MCF 10A (cell line): ENCODE measurements at regions not wholly inside any gene's neighbourhood (a gene's known extent, or its start where the extent isn't known, plus 50 kb on each side); places are given as distances from the start of the nearest gene placed in this dataset.

ENCODE experiments used
- BruUV-seq: library from RNA; stranded (reverse); fragments of 400-500 nt; replicated peaks from 2 replicates; lab custom pipeline; 2021; lab: Mats Ljungman, UMichigan
- CTCF ChIA-PET: fragments of 300-600 bp; sonication (Branson Sonifier 250); formaldehyde crosslinking; extraction: SDS; loops from one replicate; lab custom pipeline; 2021; ENCODE audit warnings: antibody characterized with exemption, inconsistent platforms; lab: Yijun Ruan, JAX
- POLR2A ChIA-PET: fragments of 300-600, 350-650 bp; sonication (Branson Sonifier 250); formaldehyde crosslinking; extraction: SDS; loops from one replicate; lab custom pipeline; 2020; ENCODE audit warnings: antibody characterized with exemption, inconsistent platforms; lab: Yijun Ruan, JAX
- DNase-seq: peaks from one replicate; pipeline ENCODE4 v3.0.0-alpha.2; 2018; ENCODE audit not compliant: unreplicated experiment
- H3K27ac Mint-ChIP-seq: one replicate; pipeline ENCODE4 v1.8.0; 2022; ENCODE audit warnings: mild to moderate bottlenecking, low read depth, mixed read lengths; ENCODE audit not compliant: unreplicated experiment
- H3K27me3 Mint-ChIP-seq: one replicate; pipeline ENCODE4 v1.8.0; 2022; ENCODE audit warnings: mixed read lengths; ENCODE audit not compliant: insufficient read depth, unreplicated experiment
- H3K36me3 Mint-ChIP-seq: one replicate; pipeline ENCODE4 v1.8.0; 2022; ENCODE audit warnings: mild to moderate bottlenecking, moderate library complexity, mixed read lengths; ENCODE audit not compliant: insufficient read depth, unreplicated experiment
- H3K4me1 Mint-ChIP-seq: one replicate; pipeline ENCODE4 v1.8.0; 2022; ENCODE audit warnings: mixed read lengths; ENCODE audit not compliant: insufficient read depth, unreplicated experiment
- H3K4me3 Mint-ChIP-seq: one replicate; pipeline ENCODE4 v1.8.0; 2022; ENCODE audit warnings: mild to moderate bottlenecking, moderate library complexity, mixed read lengths; ENCODE audit not compliant: unreplicated experiment
- H3K9me3 Mint-ChIP-seq: one replicate; pipeline ENCODE4 v1.8.0; 2022; ENCODE audit warnings: mixed read lengths; ENCODE audit not compliant: unreplicated experiment
- intact Hi-C: fragments of 100-400 bp; cut with micrococcal nuclease; formaldehyde crosslinking; loops from 2 replicates; pipeline ENCODE4 v1.14.1; 2022
- TF ChIP-seq, protein P1 (sequence below): fragments of 200-600 bp; IDR thresholded peaks from one replicate; pipeline ENCODE4 v1.8.0; 2022; ENCODE audit warnings: antibody characterized with exemption, mild to moderate bottlenecking; ENCODE audit not compliant: unreplicated experiment

DNA sequence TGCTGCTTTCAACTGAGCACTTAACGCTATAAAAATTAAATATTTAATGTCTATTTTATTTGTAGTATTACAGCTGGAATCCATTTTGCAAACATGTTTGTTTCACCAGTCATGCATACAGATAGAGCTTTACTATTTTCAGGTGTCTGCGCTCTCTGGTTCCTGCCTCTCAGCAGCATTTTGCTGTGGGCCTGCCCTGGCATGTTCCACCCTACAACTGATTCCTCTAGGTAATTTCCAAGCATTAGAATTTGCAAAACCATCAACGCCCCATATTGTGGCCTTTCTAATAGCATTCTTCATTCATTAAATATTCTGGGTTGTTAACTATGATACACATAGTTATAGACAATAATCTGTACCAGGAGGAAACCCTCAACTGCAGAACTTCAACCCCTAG is 266.4 kb upstream of the DLGAP1 start:
- intact Hi-C loops, result no loop called here
- CTCF ChIA-PET, result no interaction called here
- no peaks in the 10 kb centered on the region for H3K4me1 Mint-ChIP-seq
- no peak overlapping the region for H3K4me3 Mint-ChIP-seq
- TF ChIP-seq, protein P1, sequence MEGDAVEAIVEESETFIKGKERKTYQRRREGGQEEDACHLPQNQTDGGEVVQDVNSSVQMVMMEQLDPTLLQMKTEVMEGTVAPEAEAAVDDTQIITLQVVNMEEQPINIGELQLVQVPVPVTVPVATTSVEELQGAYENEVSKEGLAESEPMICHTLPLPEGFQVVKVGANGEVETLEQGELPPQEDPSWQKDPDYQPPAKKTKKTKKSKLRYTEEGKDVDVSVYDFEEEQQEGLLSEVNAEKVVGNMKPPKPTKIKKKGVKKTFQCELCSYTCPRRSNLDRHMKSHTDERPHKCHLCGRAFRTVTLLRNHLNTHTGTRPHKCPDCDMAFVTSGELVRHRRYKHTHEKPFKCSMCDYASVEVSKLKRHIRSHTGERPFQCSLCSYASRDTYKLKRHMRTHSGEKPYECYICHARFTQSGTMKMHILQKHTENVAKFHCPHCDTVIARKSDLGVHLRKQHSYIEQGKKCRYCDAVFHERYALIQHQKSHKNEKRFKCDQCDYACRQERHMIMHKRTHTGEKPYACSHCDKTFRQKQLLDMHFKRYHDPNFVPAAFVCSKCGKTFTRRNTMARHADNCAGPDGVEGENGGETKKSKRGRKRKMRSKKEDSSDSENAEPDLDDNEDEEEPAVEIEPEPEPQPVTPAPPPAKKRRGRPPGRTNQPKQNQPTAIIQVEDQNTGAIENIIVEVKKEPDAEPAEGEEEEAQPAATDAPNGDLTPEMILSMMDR, result no peak
- POLR2A ChIA-PET, result interaction anchor here (1.0 kb wide), 1 partner anchor 10 kb away, joined by 3 read pairs; no protein-coding TSS in a partner anchor
- BruUV-seq, result no TSS peak
- no peaks in the 10 kb centered on the region for H3K36me3 Mint-ChIP-seq
- DNase-seq, result no peak
- H3K27ac Mint-ChIP-seq, result no peak overlapping the region
- H3K9me3 Mint-ChIP-seq, result peaks cover 7% of the 10 kb centered on the region
- no peaks in the 10 kb centered on the region for H3K27me3 Mint-ChIP-seq

DNA sequence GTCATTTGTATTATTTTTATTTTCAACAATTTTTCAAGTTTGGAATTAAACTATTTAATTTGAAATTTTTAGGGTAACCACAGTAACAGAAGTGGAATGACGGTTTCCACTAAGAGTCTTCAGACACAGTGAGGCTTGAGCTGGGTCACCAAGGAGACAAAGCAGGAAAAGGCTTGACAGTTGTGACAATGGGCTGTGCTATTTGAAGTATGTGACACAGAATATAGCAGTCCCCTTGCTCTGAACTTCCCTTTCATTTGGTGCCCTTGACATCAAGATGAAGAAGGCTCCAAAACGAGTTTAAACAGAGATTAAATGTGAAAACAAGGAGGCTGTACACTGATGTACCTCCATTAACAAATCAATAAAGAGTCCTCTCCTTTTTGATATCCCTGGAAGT is 265.4 kb upstream of the DLGAP1 start:
- ChIA-PET CTCF (no interaction called here), POLR2A (interaction anchor here (1.0 kb wide), 1 partner anchor 11 kb away, joined by 3 read pairs; no protein-coding TSS in a partner anchor)
- Mint-ChIP-seq H3K36me3 (no peaks in the 10 kb centered on the region), H3K4me3 (no peak overlapping the region), H3K27me3 (no peaks in the 10 kb centered on the region), H3K9me3 (peaks cover 7% of the 10 kb centered on the region), H3K27ac (no peak overlapping the region), H3K4me1 (no peaks in the 10 kb centered on the region)
- no TSS peak for BruUV-seq
- intact Hi-C loops, result no loop called here
- TF ChIP-seq, protein P1, result no peak
- DNase-seq, result no peak

DNA sequence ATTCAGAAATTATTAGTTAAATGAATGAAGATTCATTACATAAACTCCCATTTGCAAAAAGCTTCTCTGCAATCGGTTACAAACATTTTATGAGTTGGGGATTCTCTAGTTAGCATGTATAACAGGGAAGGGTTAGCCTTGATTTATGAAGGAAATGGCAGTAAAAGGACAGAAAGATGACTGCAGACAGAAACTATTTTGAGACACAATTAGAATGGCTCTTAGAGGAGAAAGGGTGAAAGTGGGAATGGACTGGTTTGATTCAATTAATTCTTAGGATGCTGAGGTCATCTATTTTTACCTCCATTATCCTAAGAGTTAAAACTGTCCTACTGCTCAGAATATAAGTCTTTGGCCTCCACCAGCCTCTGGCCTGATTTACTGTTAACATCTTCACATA is 250.8 kb upstream of the DLGAP1 start:
- Mint-ChIP-seq H3K4me1 (peaks cover 10% of the 10 kb centered on the region), H3K4me3 (no peak overlapping the region), H3K9me3 (no peaks in the 10 kb centered on the region), H3K36me3 (no peaks in the 10 kb centered on the region), H3K27ac (no peak overlapping the region), H3K27me3 (no peaks in the 10 kb centered on the region)
- intact Hi-C loops, result loop anchor here (10.0 kb wide), 1 partner anchor 61 kb away; no protein-coding TSS in a partner anchor
- POLR2A ChIA-PET, result no interaction called here
- BruUV-seq, result no TSS peak
- CTCF ChIA-PET, result no interaction called here
- no peak for DNase-seq
- TF ChIP-seq, protein P1, result no peak

DNA sequence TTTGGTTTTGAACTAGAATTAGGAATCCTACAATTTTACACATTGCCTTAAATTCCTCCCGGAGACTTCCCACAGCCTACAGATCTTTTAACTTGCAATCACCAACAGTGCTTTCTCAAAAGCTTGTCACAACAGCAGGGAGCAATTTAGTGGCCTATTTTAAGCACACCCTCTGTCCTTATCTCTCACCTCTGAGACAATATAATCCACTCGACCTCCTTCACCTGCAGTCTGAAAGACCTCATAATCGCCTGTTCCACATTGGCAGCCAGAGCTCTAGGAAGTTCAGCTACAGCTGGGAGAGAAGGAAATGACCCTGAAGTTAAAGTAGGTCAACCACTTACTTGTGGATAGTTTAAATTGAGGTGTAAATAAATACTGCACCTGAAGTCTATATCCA is 249.7 kb upstream of the DLGAP1 start:
- DNase-seq, result no peak
- H3K4me3 Mint-ChIP-seq, result no peak overlapping the region
- no peaks in the 10 kb centered on the region for H3K9me3 Mint-ChIP-seq
- H3K27me3 Mint-ChIP-seq, result no peaks in the 10 kb centered on the region
- intact Hi-C loops, result loop anchor here (10.0 kb wide), 1 partner anchor 60 kb away; no protein-coding TSS in a partner anchor
- peaks cover 10% of the 10 kb centered on the region for H3K4me1 Mint-ChIP-seq
- CTCF ChIA-PET, result interaction anchor here (0.5 kb wide), 1 partner anchor 20 kb away, joined by 4 read pairs; no protein-coding TSS in a partner anchor
- no TSS peak for BruUV-seq
- H3K27ac Mint-ChIP-seq, result no peak overlapping the region
- H3K36me3 Mint-ChIP-seq, result no peaks in the 10 kb centered on the region
- TF ChIP-seq, protein P1, result no peak
- POLR2A ChIA-PET, result interaction anchor here (0.7 kb wide), 1 partner anchor 11 kb away, joined by 5 read pairs; no protein-coding TSS in a partner anchor
